H9 (cell line): ENCODE measurements at regions not wholly inside any gene's neighbourhood (a gene's known extent, or its start where the extent isn't known, plus 50 kb on each side); places are given as distances from the start of the nearest gene placed in this dataset.

Experiments used
- DNase-seq: peaks from one replicate; pipeline ENCODE4 v3.0.0-alpha.2; 2017
- H2AFZ ChIP-seq: one replicate; pipeline ENCODE4 v1.6.1; 2013; ENCODE audit warnings: mild to moderate bottlenecking, low read length, control low read depth, moderate library complexity
- H2AK5ac ChIP-seq: 2 replicates; pipeline ENCODE4 v1.6.1; 2013; ENCODE audit warnings: low read length, control low read depth, mixed read lengths; ENCODE audit not compliant: insufficient read length
- H2BK120ac ChIP-seq: one replicate; pipeline ENCODE4 v1.6.1; 2013; ENCODE audit warnings: low read depth, mild to moderate bottlenecking, low read length, control low read depth, inconsistent platforms; ENCODE audit not compliant: poor library complexity, severe bottlenecking
- H2BK12ac ChIP-seq: 2 replicates; pipeline ENCODE4 v1.6.1; 2013; ENCODE audit warnings: low read length, control low read depth, mixed read lengths, low read depth; ENCODE audit not compliant: insufficient read length
- H2BK15ac ChIP-seq: 2 replicates; pipeline ENCODE4 v1.6.1; 2013; ENCODE audit warnings: low read depth, low read length, control low read depth
- H2BK20ac ChIP-seq: one replicate; pipeline ENCODE4 v1.6.1; 2013; ENCODE audit warnings: low read depth, mild to moderate bottlenecking, low read length, control low read depth, inconsistent platforms; ENCODE audit not compliant: poor library complexity, severe bottlenecking
- H2BK5ac ChIP-seq: 2 replicates; pipeline ENCODE4 v1.6.1; 2013; ENCODE audit warnings: low read length, control low read depth, mixed read lengths; ENCODE audit not compliant: insufficient read length
- H3K14ac ChIP-seq: 2 replicates; pipeline ENCODE4 v1.6.1; 2013; ENCODE audit warnings: low read length, control low read depth; ENCODE audit not compliant: insufficient read depth
- H3K18ac ChIP-seq: 2 replicates; pipeline ENCODE4 v1.6.1; 2013; ENCODE audit warnings: low read depth, mild to moderate bottlenecking, mixed read lengths, low read length, control low read depth; ENCODE audit not compliant: insufficient read length
- H3K23ac ChIP-seq: 2 replicates; pipeline ENCODE4 v1.6.1; 2013; ENCODE audit warnings: low read length, control low read depth, mixed read lengths, low read depth; ENCODE audit not compliant: insufficient read length
- H3K23me2 ChIP-seq: 2 replicates; pipeline ENCODE4 v1.6.1; 2013; ENCODE audit warnings: low read depth, mild to moderate bottlenecking, mixed read lengths, low read length, control low read depth; ENCODE audit not compliant: insufficient read length, poor library complexity, severe bottlenecking
- H3K27ac ChIP-seq: 2 replicates; pipeline ENCODE4 v1.5.1; 2013; ENCODE audit warnings: low read length, control low read depth, mixed read lengths, low read depth; ENCODE audit not compliant: insufficient read length
- H3K27me3 ChIP-seq: 2 replicates; pipeline ENCODE4 v1.6.1; 2013; ENCODE audit warnings: low read length, control low read depth, inconsistent platforms; ENCODE audit not compliant: insufficient read depth
- H3K4ac ChIP-seq: 2 replicates; pipeline ENCODE4 v1.6.1; 2013; ENCODE audit warnings: low read depth, mild to moderate bottlenecking, control low read depth, inconsistent platforms, low read length, moderate library complexity
- H3K4me1 ChIP-seq: 2 replicates; pipeline ENCODE4 v1.6.1; 2013; ENCODE audit warnings: low read length, control low read depth, inconsistent platforms; ENCODE audit not compliant: insufficient read depth
- H3K4me2 ChIP-seq: 2 replicates; pipeline ENCODE4 v1.6.1; 2013; ENCODE audit warnings: low read length, control low read depth, mixed read lengths; ENCODE audit not compliant: insufficient read length, insufficient read depth
- H3K56ac ChIP-seq: 2 replicates; pipeline ENCODE4 v1.6.1; 2013; ENCODE audit warnings: low read depth, mild to moderate bottlenecking, mixed read lengths, low read length, control low read depth; ENCODE audit not compliant: insufficient read length
- H3K79me1 ChIP-seq: 2 replicates; pipeline ENCODE4 v1.6.1; 2013; ENCODE audit warnings: low read depth, mild to moderate bottlenecking, moderate library complexity, low read length, control low read depth, inconsistent platforms; ENCODE audit not compliant: insufficient read depth, poor library complexity, severe bottlenecking
- H3K79me2 ChIP-seq: 2 replicates; pipeline ENCODE4 v1.6.1; 2013; ENCODE audit warnings: low read length, control low read depth, inconsistent platforms; ENCODE audit not compliant: insufficient read depth
- H3K9ac ChIP-seq: 2 replicates; pipeline ENCODE4 v1.6.1; 2013; ENCODE audit warnings: low read length, control low read depth, mixed read lengths; ENCODE audit not compliant: insufficient read length; ENCODE audit errors: extremely low read depth
- H3K9me3 ChIP-seq: one replicate; pipeline ENCODE4 v1.6.1; 2013; ENCODE audit warnings: low read depth, low read length, inconsistent platforms; ENCODE audit not compliant: control insufficient read depth
- H3T11ph ChIP-seq: one replicate; pipeline ENCODE4 v1.6.1; 2013; ENCODE audit warnings: mild to moderate bottlenecking, low read length, control low read depth, inconsistent platforms
- H4K20me1 ChIP-seq: one replicate; pipeline ENCODE4 v1.6.1; 2013; ENCODE audit not compliant: control insufficient read depth, insufficient read length, insufficient read depth
- H4K5ac ChIP-seq: 2 replicates; pipeline ENCODE4 v1.6.1; 2013; ENCODE audit warnings: low read depth, mild to moderate bottlenecking, mixed read lengths, low read length, control low read depth; ENCODE audit not compliant: insufficient read length
- H4K8ac ChIP-seq: replicated peaks from 2 replicates; pipeline ENCODE4 v1.6.1; 2013; ENCODE audit warnings: low read length, control low read depth, mixed read lengths, low read depth; ENCODE audit not compliant: insufficient read length
- H4K91ac ChIP-seq: 2 replicates; pipeline ENCODE4 v1.6.1; 2013; ENCODE audit warnings: low read depth, mild to moderate bottlenecking, moderate library complexity, mixed read lengths, low read length, control low read depth; ENCODE audit not compliant: insufficient read length
- H3K27ac Mint-ChIP-seq, 3 experiments: 2 replicates in 2 of 3; 3 replicates in 1 of 3; pipeline ENCODE4 v1.8.0; 2020 to 2021; ENCODE audit warnings: mixed read lengths in 3 of 3, mild to moderate bottlenecking in 1 of 3, moderate library complexity in 1 of 3
- H3K27me3 Mint-ChIP-seq: 2 replicates; pipeline ENCODE4 v1.8.0; 2021; ENCODE audit warnings: low read depth, mild to moderate bottlenecking, moderate library complexity, mixed read lengths
- H3K36me3 Mint-ChIP-seq, 3 experiments: 2 replicates in 2 of 3; 3 replicates in 1 of 3; pipeline ENCODE4 v1.8.0; 2020 to 2021; ENCODE audit warnings: low read depth in 3 of 3, mixed read lengths in 3 of 3; ENCODE audit not compliant: insufficient read depth in 1 of 3
- H3K4me1 Mint-ChIP-seq, 2 experiments: 2 replicates each; pipeline ENCODE4 v1.8.0; 2020; ENCODE audit warnings: mixed read lengths in 2 of 2
- H3K4me3 Mint-ChIP-seq, 2 experiments: 2 replicates in 1 of 2; 3 replicates in 1 of 2; pipeline ENCODE4 v1.8.0; 2020 to 2021; ENCODE audit warnings: mild to moderate bottlenecking in 2 of 2, mixed read lengths in 2 of 2, moderate library complexity in 1 of 2
- H3K9me3 Mint-ChIP-seq, 2 experiments: 2 replicates in 1 of 2; 3 replicates in 1 of 2; pipeline ENCODE4 v1.8.0; 2020; ENCODE audit warnings: mild to moderate bottlenecking in 2 of 2, mixed read lengths in 2 of 2, moderate library complexity in 1 of 2
- CTCF ChIP-seq: fragments of 200-600 bp; sonication (generic); conservative IDR thresholded peaks from 3 replicates; pipeline ENCODE4 v1.8.0; 2021; ENCODE audit warnings: antibody characterized with exemption, mild to moderate bottlenecking
- WGBS: extraction: QIAGEN DNeasy Blood & Tissue Kit; methylation state at CpG from one replicate; pipeline ENCODE4 v1.1.7; 2013; ENCODE audit warnings: missing lambda C conversion rate, low lambda C conversion rate, mixed read lengths; ENCODE audit not compliant: insufficient read length; ENCODE audit errors: extremely low coverage; 5-methylcytosine and 5-hydroxymethylcytosine counted together

- Histone ChIP-seq H3T11ph (no peak overlapping the region), H3K14ac (no peak overlapping the region), H4K20me1 (no peaks in the 10 kb centered on the region), H2BK12ac (no peak overlapping the region), H2BK5ac (no peak overlapping the region), H3K4me1 (no peaks in the 10 kb centered on the region), H3K79me1 (no peaks in the 10 kb centered on the region), H3K9me3 (no peaks in the 10 kb centered on the region), H3K27ac (no peak overlapping the region), H3K79me2 (no peaks in the 10 kb centered on the region), H3K56ac (no peak overlapping the region), H2BK120ac (no peak overlapping the region), H4K8ac (no peak overlapping the region), H3K23ac (no peak overlapping the region), H3K18ac (no peak overlapping the region), H2BK20ac (no peak overlapping the region), H2AK5ac (no peak overlapping the region), H3K4me2 (no peak overlapping the region), H2BK15ac (no peak overlapping the region), H4K91ac (no peak overlapping the region), H2AFZ (no peak overlapping the region), H3K4ac (no peak overlapping the region), H3K9ac (no peak overlapping the region), H4K5ac (no peak overlapping the region), H3K27me3 (no peaks in the 10 kb centered on the region), H3K23me2 (no peaks in the 10 kb centered on the region)
- H3K36me3 Mint-ChIP-seq, result peaks cover 0 to 6% (median 0%) of the 10 kb centered on the region in 3 experiments; a peak in 4 of 7 replicates
- H3K9me3 Mint-ChIP-seq, result peaks cover 9 to 25% of the 10 kb centered on the region in 2 experiments; a peak in 4 of 5 replicates
- DNase-seq, result no peak
- H3K4me1 Mint-ChIP-seq, result no peaks in the 10 kb centered on the region
- no CpG with 5 or more reads among the region's 8 CpGs for WGBS
- no peaks in the 10 kb centered on the region; the same call in 1 of the 2 replicates for H3K27me3 Mint-ChIP-seq
- no peak for TF ChIP-seq CTCF
- no peak overlapping the region; a peak in 1 of 7 replicates for H3K27ac Mint-ChIP-seq
- no peak overlapping the region for H3K4me3 Mint-ChIP-seq
Measured at GRCh38 chr3:151675858-151676615, 57.7 kb upstream of the AADACL2 start.
